ENCODE measurements at regions not wholly inside any gene's neighbourhood (a gene's known extent, or its start where the extent isn't known, plus 50 kb on each side); places are given as distances from the start of the nearest gene placed in this dataset.

- WGBS, 2 donors, result 96 to 100% methylated on average over 3 of the region's 3 CpGs
- intact Hi-C loops (cut with DNase I; ENCODE audit: low total_unique reads), result no loop called here
Measured at GRCh38 chr1:98366343-98366742, 295.2 kb upstream of the SNX7 start.

GRCh38 chr1:98364544-98364943 lies 297.0 kb upstream of the SNX7 start:
- intact Hi-C loops (cut with DNase I; ENCODE audit: low total_unique reads), result no loop called here
- TF ChIP-seq CTCF (IDR thresholded peaks at IDR 0.05) (no peak), POLR2A (IDR thresholded peaks at IDR 0.05) (no peak)
- DNase-seq (ENCODE audit: low spot score in 2 of 2), result no peak
- 93 to 97% methylated on average over 1 of the region's 1 CpG for WGBS, 2 donors
- H3K4me3 ChIP-seq (ENCODE audit: low read depth, poor library complexity, severe bottlenecking), result no peak overlapping the region

More at GRCh38 chr1:98366343-98366742, 295.2 kb upstream of the SNX7 start:
- H3K4me3 ChIP-seq (ENCODE audit: low read depth, poor library complexity, severe bottlenecking), result no peak overlapping the region
- DNase-seq (ENCODE audit: low spot score in 2 of 2), result no peak
- TF ChIP-seq CTCF (IDR thresholded peaks at IDR 0.05) (no peak), POLR2A (IDR thresholded peaks at IDR 0.05) (no peak)

GRCh38 chr1:98360864-98361263 lies 300.7 kb upstream of the SNX7 start:
- intact Hi-C loops (cut with DNase I; ENCODE audit: low total_unique reads), result no loop called here
- no peak for DNase-seq (ENCODE audit: low spot score in 2 of 2)
- WGBS, 2 donors, result 87 to 90% methylated on average over 2 of the region's 2 CpGs
- TF ChIP-seq CTCF (IDR thresholded peaks at IDR 0.05) (no peak), POLR2A (IDR thresholded peaks at IDR 0.05) (no peak)
- H3K4me3 ChIP-seq (ENCODE audit: low read depth, poor library complexity, severe bottlenecking), result no peak overlapping the region

- intact Hi-C loops (cut with DNase I; ENCODE audit: low total_unique reads), result no loop called here
- H3K4me3 ChIP-seq (ENCODE audit: low read depth, poor library complexity, severe bottlenecking), result no peak overlapping the region
- no peak for DNase-seq (ENCODE audit: low spot score in 2 of 2)
- WGBS, 2 donors, result 51 to 60% methylated on average over 3 of the region's 3 CpGs
- TF ChIP-seq CTCF (IDR thresholded peaks at IDR 0.05) (no peak), POLR2A (IDR thresholded peaks at IDR 0.05) (no peak)
Measured at GRCh38 chr1:98355656-98356383, 305.7 kb upstream of the SNX7 start.

- intact Hi-C loops (cut with DNase I; ENCODE audit: low total_unique reads), result no loop called here
- TF ChIP-seq POLR2A (IDR thresholded peaks at IDR 0.05) (no peak), CTCF (IDR thresholded peaks at IDR 0.05) (no peak)
- WGBS, 2 donors, result 94 to 96% methylated on average over 3 of the region's 3 CpGs
- no peak for DNase-seq (ENCODE audit: low spot score in 2 of 2)
- no peak overlapping the region for H3K4me3 ChIP-seq (ENCODE audit: low read depth, poor library complexity, severe bottlenecking)
Measured at GRCh38 chr1:98352378-98352777, 309.1 kb upstream of the SNX7 start.

GRCh38 chr1:98351561-98351960 lies 310.0 kb upstream of the SNX7 start:
- no peak for DNase-seq (ENCODE audit: low spot score in 2 of 2)
- intact Hi-C loops (cut with DNase I; ENCODE audit: low total_unique reads), result no loop called here
- H3K4me3 ChIP-seq (ENCODE audit: low read depth, poor library complexity, severe bottlenecking), result no peak overlapping the region
- TF ChIP-seq CTCF (IDR thresholded peaks at IDR 0.05) (no peak), POLR2A (IDR thresholded peaks at IDR 0.05) (no peak)
- 48 to 61% methylated on average over 5 of the region's 5 CpGs for WGBS, 2 donors
